ENCODE measurements at regions not wholly inside any gene's neighbourhood (a gene's known extent, or its start where the extent isn't known, plus 50 kb on each side); places are given as distances from the start of the nearest gene placed in this dataset.

DNA sequence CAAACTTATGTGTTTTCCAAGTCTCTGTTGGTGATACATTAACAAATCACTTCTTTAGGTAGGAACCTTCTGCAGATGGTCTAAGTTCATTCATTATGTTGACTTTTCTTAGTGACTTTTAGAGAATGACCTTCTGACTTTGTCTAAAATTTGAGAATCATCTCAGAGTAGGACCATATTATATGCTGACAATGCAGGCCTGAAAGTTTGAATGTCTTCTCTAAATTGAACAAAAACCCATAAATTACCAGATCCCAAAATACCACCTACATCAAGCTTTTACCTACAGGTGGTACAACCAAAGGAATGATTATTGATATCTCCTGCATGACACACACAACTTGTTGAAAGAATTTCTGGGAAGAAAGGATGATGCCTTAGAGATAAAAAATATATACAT is 191.5 kb downstream of the SOD2 start:
- DNase-seq (ENCODE audit: low spot score), result no peak
- ATAC-seq, result no peak
- intact Hi-C loops (cut with DNase I), result no loop called here

DNA sequence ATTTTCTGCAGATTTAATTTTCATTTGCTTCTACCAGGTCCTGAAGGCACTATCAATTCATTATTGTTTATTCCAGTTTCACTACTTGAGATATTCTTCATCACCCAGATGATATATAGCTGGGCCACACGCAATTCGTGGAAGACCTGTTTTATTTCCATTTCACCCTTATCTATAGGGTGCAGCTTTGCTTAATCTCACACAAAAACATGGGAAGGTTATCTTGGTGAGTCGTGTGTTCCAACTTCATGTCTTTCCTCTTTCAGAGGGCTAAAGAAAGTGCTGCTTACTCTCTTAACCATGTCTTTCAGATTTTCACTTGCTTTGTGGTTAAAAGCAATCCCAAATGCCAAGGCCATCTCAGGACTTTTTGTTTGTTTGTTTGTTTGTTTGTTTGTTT is 194.0 kb downstream of the SOD2 start:
- ATAC-seq, result no peak
- intact Hi-C loops (cut with DNase I), result no loop called here

DNA sequence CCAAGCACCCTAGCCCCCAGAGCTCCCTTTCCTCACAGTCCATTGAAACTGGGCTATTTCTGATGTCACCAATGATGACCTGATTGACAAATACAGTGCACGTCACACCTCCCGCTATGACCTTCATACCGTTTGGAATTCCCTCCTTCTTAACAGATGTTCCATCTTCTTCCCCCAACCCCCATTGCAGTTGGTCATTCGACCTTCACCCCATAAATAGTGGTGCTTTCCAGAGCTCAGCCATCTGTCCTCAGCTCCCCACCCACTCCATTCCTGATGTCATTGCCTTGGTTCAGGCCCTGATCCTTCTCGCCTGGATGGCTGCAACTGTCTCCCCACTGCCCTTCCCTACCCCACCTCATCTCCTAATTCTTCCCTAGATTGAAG is 198.5 kb downstream of the SOD2 start:
- ATAC-seq (peak; percentile 34), DNase-seq (ENCODE audit: low spot score) (no peak)
- intact Hi-C loops (cut with DNase I), result no loop called here

More for the DNA sequence above, 194.0 kb downstream of the SOD2 start:
- DNase-seq (ENCODE audit: low spot score), result no peak

DNA sequence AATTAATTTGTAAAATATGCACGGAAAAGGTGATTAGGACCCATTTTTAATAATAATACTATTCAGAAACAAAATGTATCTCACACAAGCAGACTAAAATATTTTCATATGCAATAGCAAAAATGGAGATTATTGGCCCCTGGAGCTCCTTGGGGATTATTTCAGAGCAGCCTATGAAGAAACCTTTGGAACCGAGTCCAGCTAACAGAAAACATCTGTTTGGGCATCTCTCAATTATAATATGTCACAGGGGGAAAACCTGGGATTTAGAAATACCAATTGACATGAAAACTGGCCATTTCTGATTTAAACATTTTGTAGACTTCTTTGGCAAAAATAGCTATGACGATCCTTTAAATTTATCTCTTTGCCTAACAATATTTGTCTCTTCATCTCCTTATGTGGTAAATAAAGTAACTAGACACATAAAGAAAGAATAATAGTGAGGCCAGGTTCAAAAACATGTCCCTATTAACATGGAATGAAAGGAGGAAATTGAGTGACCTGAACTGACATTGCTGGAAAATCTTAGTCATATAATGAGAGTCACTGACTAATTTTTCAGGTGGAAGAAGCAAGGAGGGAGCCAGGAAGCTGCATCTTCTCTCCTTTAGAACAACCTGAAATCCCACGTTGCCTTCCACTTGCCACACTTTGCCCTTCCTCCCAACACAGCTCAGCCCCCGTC is 199.0 kb downstream of the SOD2 start:
- intact Hi-C loops (cut with DNase I), result no loop called here
- no peak for DNase-seq (ENCODE audit: low spot score)
- peak; percentile 60 for ATAC-seq

DNA sequence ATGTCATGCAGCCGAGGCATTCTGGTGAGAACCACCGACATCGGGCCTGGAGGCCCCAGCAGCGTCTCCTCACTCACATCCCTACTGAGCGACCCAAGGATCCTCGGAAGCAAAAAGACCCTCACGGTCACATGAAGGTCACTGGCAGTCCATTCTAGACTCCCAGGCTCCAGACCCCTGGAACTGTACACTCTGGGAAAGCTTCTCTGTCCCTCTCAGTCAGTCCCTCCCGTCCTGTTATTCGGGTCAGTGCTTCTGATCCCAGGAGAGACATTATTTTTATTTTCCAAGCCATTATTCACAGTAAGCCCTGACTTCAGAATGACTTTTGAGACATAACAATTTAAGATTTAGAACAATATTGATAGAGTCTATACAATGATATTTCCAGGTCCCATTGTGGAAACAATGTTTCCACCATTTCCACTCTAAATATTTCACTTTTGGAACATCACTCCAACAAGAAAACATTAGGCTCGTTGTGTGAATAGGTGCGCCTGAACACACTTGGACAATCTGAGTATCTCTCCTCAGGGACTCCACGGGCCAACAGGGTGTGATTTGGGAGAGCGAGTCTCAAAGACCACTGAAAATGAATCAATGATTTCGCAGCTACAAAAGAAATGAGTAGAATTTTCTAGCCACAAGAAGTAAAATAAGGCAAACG is 199.7 kb downstream of the SOD2 start:
- DNase-seq (ENCODE audit: low spot score), result no peak
- intact Hi-C loops (cut with DNase I), result no loop called here
- ATAC-seq, result peak; percentile 27

DNA sequence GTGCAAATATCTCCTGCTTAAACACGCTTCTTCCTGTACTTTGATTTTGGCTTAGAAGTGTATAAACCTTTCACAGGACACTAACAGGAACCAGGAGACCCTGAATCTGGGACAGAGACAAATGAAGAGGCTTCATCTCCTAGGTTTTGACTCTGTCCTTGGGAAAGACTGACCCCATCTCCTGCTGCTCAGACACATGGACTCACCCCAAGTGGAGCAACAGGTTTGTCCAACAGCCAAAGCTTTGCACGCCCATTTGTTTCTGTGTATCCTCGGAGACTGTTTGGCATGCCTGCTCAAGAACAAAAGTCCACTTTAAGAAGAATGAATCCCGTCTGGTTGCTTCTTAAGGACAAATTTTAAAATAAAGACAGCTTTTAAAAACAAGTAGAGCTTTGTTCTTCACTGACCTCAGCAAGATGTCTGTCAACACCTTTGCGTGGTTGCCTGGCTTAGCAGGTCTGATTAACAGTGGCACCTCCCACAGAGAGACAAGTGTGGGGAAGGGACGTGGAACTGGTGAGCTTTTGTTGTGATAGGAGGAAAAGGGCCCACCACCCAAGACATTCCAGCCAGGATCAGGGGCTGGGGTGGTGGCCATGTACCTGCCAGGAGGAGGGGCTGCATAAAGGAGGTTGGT is 202.6 kb downstream of the SOD2 start:
- ATAC-seq, result peak; percentile 92
- intact Hi-C loops (cut with DNase I), result no loop called here
- no peak for DNase-seq (ENCODE audit: low spot score)

DNA sequence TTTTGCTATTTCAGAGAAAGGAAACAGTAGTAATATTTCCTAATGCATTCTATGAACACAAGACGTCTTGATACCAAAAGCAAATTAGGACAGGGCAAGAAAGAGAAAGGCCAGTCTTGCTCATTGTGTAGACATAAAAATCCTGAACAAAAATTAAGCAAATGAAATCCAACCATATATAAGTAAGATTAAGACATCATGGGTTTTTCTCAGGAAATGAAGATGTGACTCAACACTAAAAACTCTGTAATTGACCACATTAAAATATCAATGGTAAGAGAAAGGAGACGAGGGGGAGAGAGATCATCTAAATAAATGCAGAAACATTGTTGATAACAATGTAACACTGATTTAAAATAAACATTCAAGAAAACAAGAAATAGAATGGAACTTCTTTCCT is 205.4 kb downstream of the SOD2 start:
- intact Hi-C loops (cut with DNase I), result no loop called here
- ATAC-seq (no peak), DNase-seq (ENCODE audit: low spot score) (no peak)

DNA sequence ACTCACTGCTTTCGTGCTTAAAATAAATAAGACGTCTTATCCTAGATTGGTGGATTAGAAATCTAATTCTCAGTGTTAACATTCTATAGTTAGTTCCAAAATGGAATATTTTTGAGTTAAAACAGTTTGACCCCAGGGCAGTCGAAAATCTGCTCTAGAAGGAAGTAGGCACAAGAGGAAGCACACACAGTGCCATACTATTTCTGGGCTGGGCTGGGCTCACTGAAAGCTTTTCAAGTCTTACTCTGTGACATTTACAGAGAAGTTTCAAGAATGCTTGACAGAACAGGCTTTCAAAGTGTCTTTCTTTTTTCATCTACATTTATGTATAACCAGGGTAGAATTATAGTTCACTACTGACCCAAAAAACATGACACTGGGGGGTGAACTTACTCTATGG is 209.8 kb downstream of the SOD2 start:
- intact Hi-C loops (cut with DNase I), result no loop called here
- ATAC-seq, result no peak
- DNase-seq (ENCODE audit: low spot score), result no peak

DNA sequence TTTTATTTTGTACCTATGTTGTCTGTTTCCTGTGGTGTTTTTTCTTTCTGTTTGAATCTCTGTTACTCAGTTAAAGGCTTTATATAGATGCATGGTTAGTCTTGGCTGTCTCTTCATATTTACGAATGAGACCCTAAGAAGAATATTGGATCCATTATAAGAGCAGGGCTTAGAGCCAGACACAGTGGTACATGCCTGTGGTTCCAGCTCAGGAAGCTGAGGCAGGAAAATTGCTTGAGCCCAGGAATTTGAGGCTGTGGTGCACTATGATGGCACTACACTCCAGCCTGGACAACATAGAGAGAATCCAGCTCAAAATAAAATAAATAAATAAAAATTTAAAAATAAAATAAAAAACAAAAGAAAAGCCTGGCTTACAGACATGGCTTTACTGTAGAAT is 211.1 kb downstream of the SOD2 start:
- ATAC-seq (no peak), DNase-seq (ENCODE audit: low spot score) (no peak)
- intact Hi-C loops (cut with DNase I), result no loop called here

DNA sequence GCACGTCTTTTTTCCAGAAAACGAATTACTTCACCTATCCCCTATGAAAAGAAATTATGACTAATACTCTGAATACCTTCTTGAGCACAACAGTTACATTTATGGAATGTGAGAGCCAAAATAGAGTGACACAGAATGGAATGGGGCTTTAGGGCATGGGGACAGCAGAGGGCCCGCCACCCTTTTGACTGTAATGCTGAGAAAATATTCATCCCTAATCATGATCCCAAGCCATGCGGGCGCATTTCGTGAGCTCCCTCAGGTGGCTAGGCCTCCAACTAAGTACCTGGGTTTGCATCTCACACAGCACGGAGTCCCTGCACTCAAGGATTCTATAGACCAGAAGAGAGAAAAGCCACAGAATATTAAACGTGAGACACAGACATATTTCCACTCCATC is 212.6 kb downstream of the SOD2 start:
- no peak for ATAC-seq
- intact Hi-C loops (cut with DNase I), result no loop called here

DNA sequence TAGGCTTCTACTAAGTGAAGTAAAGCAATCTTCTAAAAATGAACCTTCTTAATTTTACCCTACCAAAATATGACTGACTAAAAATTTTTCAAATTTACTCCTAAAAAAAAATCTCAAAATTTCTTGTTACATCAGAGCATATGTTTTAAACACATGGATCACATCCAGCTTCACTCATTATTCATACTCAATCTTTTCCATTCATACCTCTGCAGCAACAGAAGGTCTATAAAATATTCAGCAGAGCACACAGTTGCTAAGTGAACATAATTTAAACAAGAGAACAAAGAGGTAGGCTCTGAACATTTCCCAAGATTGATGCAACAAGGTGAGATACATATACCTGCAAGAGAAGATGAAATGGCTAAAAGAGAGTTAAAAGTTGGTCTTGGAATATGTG is 213.9 kb downstream of the SOD2 start:
- no peak for DNase-seq (ENCODE audit: low spot score)
- intact Hi-C loops (cut with DNase I), result no loop called here
- ATAC-seq, result no peak

More for the DNA sequence above, 212.6 kb downstream of the SOD2 start:
- no peak for DNase-seq (ENCODE audit: low spot score)

DNA sequence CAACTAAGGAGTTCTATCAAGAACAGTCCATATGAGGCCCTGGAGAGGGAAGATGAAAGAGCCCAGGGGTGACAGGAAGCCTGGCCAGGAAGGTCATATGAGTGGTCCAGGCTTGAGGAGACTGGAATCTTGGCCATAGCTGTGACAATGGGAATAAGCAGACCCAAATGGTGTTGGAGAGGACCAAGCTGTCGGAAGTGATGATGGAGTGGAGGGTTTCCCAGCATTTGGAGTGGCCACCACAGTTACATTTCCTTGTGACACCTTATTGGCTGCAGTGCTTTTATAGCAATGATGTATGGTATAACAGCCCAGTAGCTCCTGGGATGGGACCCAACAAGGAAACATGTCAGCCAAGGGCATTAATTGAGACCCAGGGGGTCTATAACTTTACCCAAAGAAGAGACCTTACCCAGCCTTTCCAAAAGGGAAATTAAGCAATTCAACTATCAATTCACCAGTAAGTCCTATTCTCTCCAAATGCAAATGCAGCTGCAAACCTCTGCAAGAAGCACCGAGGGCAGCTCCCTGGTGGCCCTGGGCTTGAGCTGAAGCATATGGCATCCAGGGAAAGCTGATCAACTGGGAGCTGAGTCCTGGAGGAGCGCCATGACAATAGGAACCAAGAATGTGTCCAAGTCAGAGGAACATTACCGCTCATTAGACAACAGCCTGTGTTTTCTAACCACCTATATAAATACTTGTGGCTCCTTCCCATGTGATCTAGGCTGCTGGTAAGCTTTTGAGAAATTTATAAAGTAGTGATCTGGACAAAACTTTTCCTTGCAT is 219.4 kb downstream of the SOD2 start:
- no peak for ATAC-seq
- DNase-seq (ENCODE audit: low spot score), result no peak
- intact Hi-C loops (cut with DNase I), result no loop called here

DNA sequence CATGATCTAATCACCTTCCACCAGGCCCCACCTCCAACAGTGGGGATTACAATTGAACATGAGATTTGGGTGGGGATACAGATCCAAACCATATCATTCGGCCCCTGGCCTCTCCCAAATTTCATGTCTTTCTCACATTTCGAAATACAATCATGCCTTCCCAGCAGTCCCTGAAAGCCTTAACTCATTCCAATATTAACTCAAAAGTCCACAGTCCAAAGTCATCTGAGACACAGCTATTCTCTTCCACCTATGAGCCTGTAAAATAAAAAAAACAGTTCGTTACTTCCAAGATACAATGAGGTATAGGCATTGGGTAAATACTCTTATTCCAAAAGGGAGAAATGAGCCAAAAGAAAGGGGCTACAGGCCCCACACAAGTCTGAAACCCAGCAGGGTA is 222.6 kb downstream of the SOD2 start:
- DNase-seq (ENCODE audit: low spot score) (no peak), ATAC-seq (no peak)
- intact Hi-C loops (cut with DNase I), result no loop called here

DNA sequence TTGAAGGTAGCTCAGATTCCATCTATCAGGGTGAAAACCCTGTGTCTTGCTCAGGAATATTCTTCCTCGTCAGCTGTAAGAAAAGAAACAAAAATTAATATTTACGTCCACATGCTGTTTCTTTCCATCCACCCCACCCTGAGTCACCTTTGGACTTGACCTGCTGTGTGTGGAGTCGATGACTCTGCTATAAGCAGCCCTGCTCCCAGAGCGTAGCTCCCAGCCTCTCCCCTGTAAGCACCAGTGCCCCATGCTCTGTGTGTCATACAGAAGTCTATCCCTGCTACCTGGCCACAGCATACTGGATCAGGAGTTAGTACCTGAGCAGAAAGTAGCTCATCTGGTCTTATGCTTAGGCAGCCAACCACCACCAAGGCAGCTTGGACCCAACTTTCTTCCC is 223.6 kb downstream of the SOD2 start:
- no peak for DNase-seq (ENCODE audit: low spot score)
- ATAC-seq, result no peak
- intact Hi-C loops (cut with DNase I), result loop anchor here (10.0 kb wide), 1 partner anchor 295 kb away; no protein-coding TSS in a partner anchor

DNA sequence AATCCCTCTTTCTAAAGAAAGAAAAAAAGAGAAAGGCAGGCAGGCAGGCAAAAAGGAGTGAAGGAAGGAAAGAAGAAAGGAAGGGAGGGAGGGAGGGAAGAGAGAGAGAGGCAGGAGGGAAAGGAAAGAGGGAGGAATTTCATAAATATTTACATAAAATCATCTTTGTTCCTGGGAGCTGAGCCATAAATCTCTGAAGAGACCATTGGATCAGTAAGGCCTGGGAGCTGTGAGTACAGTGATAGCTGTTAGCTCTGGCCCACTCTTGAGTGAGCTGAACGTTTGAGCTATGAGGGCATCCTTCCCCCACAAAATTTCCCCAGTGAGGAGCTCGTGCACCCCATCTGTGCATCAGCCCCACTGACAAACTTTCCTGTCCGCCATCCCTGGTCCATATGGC is 224.0 kb downstream of the SOD2 start:
- ATAC-seq, result no peak
- intact Hi-C loops (cut with DNase I), result loop anchor here (10.0 kb wide), 1 partner anchor 294 kb away; no protein-coding TSS in a partner anchor

DNA sequence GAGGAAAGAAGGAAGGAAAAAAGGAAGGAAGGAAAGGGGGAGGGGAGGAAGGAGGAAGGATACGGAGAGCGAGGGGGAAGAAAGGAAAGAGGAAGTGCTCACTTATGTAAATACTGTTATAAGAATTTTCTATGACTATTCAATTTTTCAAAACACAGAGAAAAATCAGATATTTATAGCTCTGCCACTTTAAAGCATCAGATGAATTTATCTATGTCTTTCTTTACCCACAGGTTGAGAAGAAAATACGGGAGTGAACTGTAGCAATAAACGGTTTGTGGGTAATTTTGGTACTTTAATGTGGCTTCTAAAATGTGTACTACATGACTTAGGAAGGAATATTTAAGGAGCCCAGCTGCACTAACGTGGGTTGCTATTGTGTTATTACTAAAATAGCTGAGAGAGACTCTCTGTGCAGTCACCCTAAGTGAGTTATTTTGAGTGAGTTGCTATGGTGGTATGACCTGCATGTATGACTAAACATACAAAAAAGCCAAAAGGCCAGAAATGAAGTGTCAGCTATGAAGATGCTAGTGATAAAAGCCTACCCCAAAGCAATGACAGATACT is 225.5 kb downstream of the SOD2 start:
- no peak for ATAC-seq
- intact Hi-C loops (cut with DNase I), result loop anchor here (10.0 kb wide), 1 partner anchor 293 kb away; no protein-coding TSS in a partner anchor
- no peak for DNase-seq (ENCODE audit: low spot score)

More for the DNA sequence above, 224.0 kb downstream of the SOD2 start:
- DNase-seq (ENCODE audit: low spot score), result no peak

DNA sequence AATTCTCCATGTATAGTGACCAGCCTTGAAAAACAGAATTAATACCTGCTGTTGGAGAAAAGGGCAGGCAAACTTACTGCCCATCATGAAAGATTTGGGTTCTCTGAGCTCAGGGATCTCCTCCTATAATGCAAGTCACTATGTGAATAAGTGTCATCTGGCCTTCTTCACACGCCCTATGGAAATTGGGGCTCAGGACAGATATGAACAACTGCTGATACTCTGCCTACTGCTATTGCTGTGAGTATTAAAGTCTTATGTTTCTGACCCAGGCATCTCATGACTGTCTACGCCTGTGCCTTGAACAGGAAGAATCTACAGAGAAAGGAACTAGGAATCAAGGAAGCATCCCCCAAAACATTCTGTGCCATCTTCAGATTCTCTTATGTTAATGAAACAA is 226.1 kb downstream of the SOD2 start:
- intact Hi-C loops (cut with DNase I), result loop anchor here (10.0 kb wide), 1 partner anchor 292 kb away; no protein-coding TSS in a partner anchor
- DNase-seq (ENCODE audit: low spot score), result no peak
- no peak for ATAC-seq

DNA sequence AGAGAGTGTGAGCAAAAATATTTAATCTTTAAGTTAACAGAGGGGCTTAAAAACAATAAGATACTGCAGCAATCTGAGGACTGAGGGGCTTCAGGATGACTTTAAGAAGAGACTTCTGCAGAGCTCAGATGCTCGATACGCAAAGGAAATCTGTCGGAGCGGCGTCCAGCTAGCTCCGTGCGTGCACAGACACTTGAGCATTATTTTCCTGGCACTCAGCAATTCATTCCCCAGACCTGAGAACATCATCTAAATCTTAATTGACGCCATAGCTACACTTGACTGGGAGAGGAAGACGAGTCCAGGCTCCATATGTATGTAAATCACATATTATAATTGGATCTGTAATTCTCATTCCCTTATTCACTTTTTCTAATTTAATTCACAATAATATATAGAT is 228.2 kb downstream of the SOD2 start:
- no peak for ATAC-seq
- DNase-seq (ENCODE audit: low spot score), result no peak
- intact Hi-C loops (cut with DNase I), result loop anchor here (10.0 kb wide), 1 partner anchor 290 kb away; no protein-coding TSS in a partner anchor
